ENCODE measurements at regions not wholly inside any gene's neighbourhood (a gene's known extent, or its start where the extent isn't known, plus 50 kb on each side); places are given as distances from the start of the nearest gene placed in this dataset.

- CTCF ChIA-PET = interaction anchor here (1.0 kb wide), 1 partner anchor 13 kb away, joined by 3 read pairs; no protein-coding TSS in a partner anchor
- intact Hi-C loops (cut with micrococcal nuclease) = no loop called here
Measured at GRCh38 chr2:180604077-180604476, 376.3 kb upstream of the UBE2E3 start.

More at GRCh38 chr2:180604077-180604476, 376.3 kb upstream of the UBE2E3 start:
- Histone ChIP-seq H3K4me3 (replicated peaks in 1 of 2; ENCODE audit: low read depth in 1 of 2, low read length in 2 of 2) (no peak overlapping the region), H3K27ac (ENCODE audit: low read depth, low read length) (no peak overlapping the region), H3K4me1 (ENCODE audit: control insufficient read depth in 1 of 2, insufficient read depth in 2 of 2, low read length in 2 of 2) (no peaks in the 10 kb centered on the region), H3K27me3 (ENCODE audit: insufficient read depth, low read length) (no peaks in the 10 kb centered on the region), H2AFZ (ENCODE audit: low read depth, low read length, poor library complexity, severe bottlenecking) (peak overlapping the region; percentile 20), H3K36me3 (ENCODE audit: control insufficient read depth in 1 of 2, insufficient read depth in 2 of 2, low read length in 2 of 2) (no peaks in the 10 kb centered on the region), H4K20me1 (ENCODE audit: insufficient read depth) (no peaks in the 10 kb centered on the region), H3K9ac (ENCODE audit: low read length) (no peak overlapping the region), H3K9me2 (ENCODE audit: insufficient read depth) (no peaks in the 10 kb centered on the region), H3K4me2 (ENCODE audit: low read length) (no peak overlapping the region), H3K79me2 (ENCODE audit: insufficient read depth, low read length) (no peaks in the 10 kb centered on the region), H3K9me3 (ENCODE audit: control insufficient read depth in 1 of 2, insufficient read depth in 1 of 2, low read depth in 1 of 2, low read length in 2 of 2) (no peaks in the 10 kb centered on the region)
- DNase-seq (ENCODE audit: low read depth, low spot score) (peak; percentile 6), ATAC-seq (peak; percentile 70)
- TF ChIP-seq YY1 (IDR thresholded peaks at IDR 0.05; ENCODE audit: extremely low read depth, insufficient replicate concordance, low read depth, low read length) = no peak
- no peak for TF ChIP-seq SIN3A (IDR thresholded peaks at IDR 0.05; ENCODE audit: low read depth)
- peak; percentile 14 to 44 (median 33); a peak in 3 of 6 replicates for TF ChIP-seq CTCF (IDR thresholded peaks at IDR 0.05 in 2 of 3, conservative IDR thresholded peaks at IDR 0.05 in 1 of 3; ENCODE audit: borderline replicate concordance in 1 of 3, insufficient read depth in 1 of 3, low read depth in 2 of 3, low read length in 2 of 3)
- TF ChIP-seq RAD21 (IDR thresholded peaks at IDR 0.05; ENCODE audit: low read depth) = peak; percentile 50; the same call in 1 of the 2 replicates
- TF ChIP-seq ELF1 (IDR thresholded peaks at IDR 0.05; ENCODE audit: borderline replicate concordance, low read depth) = no peak
- TF ChIP-seq POLR2AphosphoS5 (IDR thresholded peaks at IDR 0.05; ENCODE audit: low read depth, low read length) = no peak
- no peak for TF ChIP-seq JUND (IDR thresholded peaks at IDR 0.05)
- TF ChIP-seq ZNF274 (IDR thresholded peaks at IDR 0.05; ENCODE audit: low read depth, low read length) = no peak
- no peak for TF ChIP-seq CBX3 (IDR thresholded peaks at IDR 0.05; ENCODE audit: low read depth)
- TF ChIP-seq MAX (IDR thresholded peaks at IDR 0.05) = no peak
- ChIA-PET RAD21 (ENCODE audit: low non-redundant PET in 1 of 2, low total read pairs in 2 of 2, uncharacterized antibody in 2 of 2, unreplicated experiment in 2 of 2) (no interaction called here), POLR2A (no interaction called here)
- no TSS peak for BruUV-seq (replicated peaks)
